SHP77 treated with DMSO at 0.1 percent for 48 hours (cell line): ENCODE measurements at regions not wholly inside any gene's neighbourhood (a gene's known extent, or its start where the extent isn't known, plus 50 kb on each side); places are given as distances from the start of the nearest gene placed in this dataset.
"Not testable (repeated sequence)": the region's sequence is repeated elsewhere in the genome, so short reads cannot be mapped to it uniquely, and the experiment has no call there.

Source experiments
- DNase-seq: peaks from one replicate; lab custom pipeline; 2025; lab: John Stamatoyannopoulos, UW

DNA sequence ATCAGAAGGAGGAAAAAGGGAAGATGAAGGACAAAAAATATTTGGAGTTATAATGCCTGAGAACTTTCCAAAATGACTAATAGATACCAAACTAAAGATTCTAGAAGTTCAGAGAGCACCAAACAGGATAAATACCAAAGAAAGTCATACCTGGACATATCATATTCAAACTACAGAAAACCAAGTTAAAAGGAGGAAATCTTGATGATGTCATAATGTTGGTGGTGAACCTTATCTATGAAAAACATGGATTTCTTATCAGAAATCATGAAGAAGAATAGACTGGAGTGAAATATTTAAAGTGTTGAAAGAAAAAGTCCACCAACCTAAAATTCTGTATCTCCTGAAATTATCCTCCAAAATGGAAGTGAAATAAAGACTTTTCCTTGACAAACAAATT is 389.2 kb downstream of the JRKL start:
- no peak for DNase-seq

GRCh38 chr11:96781082-96781481 is 391.3 kb downstream of the JRKL start:
- no peak for DNase-seq

GRCh38 chr11:96782632-96783031 is 392.8 kb downstream of the JRKL start:
- DNase-seq: no peak

- DNase-seq: no peak
Observed at GRCh38 chr11:96783311-96783710, 393.5 kb downstream of the JRKL start.

DNA sequence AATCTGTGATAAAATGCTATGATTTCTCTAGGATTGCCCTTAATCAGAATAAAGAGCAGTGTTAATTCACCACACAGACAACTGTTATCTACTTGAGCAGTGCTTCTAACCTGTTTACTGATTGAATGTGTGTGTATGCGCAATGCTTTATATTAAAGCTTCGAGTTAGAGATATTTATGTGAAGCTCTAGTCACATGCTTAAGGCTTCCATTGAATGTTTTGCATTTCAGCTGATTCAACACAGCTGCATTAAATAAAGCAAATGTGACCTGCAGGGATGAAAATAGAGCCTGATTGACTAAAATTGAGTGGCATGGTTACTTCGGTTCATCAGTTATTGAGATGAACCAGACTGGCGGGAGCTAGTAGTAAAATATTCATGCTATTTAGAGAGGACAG is 395.3 kb downstream of the JRKL start:
- DNase-seq: no peak

DNA sequence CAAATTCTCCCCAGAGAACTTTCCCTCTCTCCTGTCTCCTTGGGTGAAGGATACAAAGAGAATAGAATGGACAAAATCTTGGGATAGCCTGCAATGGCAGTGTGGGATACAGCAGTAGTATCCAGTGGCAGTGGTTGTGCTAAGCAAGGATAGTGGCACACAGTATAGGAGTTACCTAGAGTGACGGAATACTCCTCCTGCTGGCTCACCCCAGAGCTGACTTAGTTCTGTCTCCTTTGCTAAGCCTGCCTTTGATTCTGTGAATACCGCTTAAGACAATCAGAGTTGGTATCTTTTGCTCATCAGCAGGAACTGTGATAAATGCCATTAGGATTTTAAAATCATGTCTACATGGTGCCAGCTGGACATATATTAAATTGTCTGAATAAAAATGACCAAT is 404.3 kb downstream of the JRKL start:
- DNase-seq: no peak

DNA sequence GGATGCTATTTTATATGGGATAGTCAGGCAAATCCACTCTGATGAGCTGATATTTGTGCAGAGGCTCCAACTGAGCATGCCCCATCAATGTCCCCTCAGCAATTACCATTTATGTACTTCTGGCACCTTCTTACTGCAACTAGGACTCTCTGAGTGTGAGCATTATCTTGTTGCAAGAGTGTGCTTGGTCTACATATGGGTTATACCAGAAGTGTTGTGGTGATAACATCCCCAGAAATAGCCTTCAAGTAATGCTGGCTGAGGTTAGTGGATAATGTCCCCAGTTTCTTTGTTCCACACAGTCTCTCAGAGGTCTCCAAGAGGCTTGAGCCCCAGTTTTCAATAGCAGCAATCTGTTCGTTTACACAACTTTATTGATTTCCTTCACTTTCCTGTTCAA is 408.6 kb downstream of the JRKL start:
- no peak for DNase-seq

DNA sequence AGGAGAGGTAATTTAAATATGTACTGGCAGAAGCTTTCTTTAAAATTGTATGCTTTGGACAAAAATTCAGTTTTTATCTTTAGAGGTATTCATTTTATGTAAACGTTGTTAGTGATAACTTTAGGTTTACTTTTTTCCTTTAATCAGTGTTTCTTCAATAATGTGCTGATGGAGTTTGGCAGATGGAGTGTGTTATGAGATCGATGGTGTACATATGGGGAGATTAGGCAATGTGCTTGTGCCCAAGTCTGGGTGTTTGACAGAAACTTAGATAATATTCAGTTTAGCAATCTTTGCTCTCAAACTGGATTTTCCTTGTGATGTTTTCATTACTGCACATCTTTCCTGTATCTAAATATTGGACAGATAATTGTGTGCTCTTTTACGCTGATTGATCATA is 425.4 kb downstream of the JRKL start:
- no peak for DNase-seq

DNA sequence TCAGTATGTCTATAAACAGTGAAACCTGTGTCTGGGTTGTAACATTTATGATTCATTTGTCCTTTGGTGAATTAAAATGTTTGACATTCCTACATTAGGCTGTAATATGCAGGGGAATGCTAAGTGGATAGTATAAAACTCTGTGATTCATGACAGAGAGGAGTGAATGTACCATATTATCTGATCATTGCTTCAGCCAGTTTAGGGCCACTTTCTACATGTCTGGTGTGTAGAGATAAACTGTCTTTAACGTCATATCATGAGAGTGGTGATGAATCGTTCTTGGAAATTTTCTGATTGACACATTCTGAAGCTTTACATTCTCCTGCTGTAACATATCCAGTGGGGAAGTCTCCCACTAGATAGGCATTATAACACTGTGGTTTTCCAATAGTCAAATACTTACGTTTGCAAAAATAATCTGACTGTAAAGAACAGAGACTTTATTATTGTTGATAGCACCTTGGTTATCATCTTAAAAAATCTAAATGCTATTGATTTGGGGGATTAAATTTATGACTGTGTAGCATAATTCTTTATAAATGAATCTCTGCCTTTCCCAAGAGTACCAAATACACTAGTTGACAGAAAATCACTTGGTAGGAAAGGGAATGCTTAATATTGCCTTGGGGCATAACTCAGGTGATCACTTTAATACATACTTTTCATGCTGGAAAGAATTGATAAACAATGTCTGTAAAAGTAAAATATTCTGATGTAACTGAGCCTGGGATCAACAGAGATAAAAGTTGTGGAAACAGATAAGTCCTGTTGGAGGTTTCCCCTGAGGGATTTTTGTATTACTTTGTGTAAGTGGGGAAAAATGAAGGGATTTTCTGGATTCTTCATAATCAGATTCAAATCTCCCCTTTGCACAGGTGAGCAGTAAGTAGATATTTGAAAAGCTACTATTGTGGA is 427.9 kb downstream of the JRKL start:
- no peak for DNase-seq

- DNase-seq: no peak
Observed at GRCh38 chr11:96827164-96827563, 437.4 kb downstream of the JRKL start.

DNA sequence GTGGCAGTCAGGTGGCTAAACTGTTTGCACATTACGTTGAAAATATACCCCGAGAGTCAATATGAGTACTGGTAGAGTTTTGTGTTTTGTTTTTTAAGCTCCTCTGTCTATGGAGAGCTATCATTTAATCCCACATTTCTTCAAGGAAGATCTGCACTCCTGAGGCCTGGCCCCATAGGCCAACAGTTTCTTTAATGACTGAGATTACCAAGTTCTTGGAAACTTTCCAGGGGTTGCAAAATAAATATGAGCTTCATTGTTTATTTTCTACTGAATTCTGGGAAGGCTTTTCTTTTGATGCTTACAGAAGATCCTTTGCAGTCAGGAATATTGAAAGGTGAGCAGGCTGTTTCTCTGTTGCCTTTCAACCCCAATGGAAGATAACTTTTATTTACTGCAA is 452.0 kb downstream of the JRKL start:
- DNase-seq: no peak

GRCh38 chr11:96842731-96843130 is 452.9 kb downstream of the JRKL start:
- no peak for DNase-seq

GRCh38 chr11:96854425-96854824 is 464.6 kb downstream of the JRKL start:
- no peak for DNase-seq

DNA sequence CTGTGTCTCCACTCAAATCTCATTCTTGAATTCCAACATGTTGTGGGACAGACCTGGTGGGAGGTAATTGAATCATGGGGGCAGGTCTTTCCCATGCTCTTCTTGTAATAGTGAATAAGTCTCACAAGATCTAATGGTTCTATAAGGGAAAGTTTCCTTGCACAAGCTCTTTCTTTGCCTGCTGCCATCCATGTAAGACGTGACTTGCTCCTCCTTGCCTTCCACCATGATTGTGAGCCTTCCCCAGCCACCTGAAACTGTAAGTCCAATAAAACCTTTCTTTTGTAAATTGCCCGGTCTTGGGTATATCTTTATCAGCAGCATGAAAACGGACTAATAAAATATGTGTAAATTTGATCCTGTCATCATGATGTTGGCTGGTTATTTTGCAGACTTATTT is 471.9 kb downstream of the JRKL start:
- DNase-seq: not testable (repeated sequence)

DNA sequence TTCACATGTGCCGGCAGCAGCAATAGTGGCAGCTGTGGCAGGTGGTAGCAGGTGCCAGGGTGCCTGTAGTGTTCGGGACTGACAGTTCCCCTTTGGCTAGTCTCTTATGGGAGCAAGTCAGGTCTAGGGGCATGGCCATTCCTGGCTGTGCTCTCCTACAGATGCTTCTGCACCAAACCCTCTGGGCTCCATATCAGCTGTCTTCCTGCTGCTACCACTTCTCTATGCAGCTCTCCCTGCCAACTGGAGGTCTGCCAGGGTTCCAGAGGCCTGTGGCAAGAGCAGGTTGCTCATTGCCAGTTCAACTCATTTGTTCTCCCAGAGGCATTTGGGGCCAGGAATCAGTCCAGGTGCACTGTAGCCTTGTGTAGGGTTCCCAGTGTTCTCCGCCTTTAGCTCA is 473.7 kb downstream of the JRKL start:
- no peak for DNase-seq

GRCh38 chr11:96865020-96865419 is 475.2 kb downstream of the JRKL start:
- no peak for DNase-seq

DNA sequence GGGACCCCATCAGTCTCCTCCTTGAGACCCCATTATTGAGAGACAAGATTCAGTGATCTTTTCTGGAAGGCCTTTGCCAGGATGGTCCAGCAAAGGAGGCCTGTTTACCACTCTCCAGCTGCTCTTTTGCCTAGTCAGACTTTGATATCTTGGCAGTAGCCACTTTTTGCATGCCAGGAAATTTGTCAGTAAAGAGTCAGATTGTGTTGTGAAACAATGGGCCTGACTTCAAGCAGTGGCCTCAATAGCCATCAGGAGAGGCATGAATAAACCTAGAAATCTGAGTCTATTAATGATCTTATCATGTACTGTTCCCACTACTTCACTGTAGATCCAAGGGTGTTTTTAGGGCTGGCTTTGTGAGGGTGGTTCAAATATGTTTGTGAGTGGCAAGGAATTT is 479.4 kb downstream of the JRKL start:
- DNase-seq: no peak

DNA sequence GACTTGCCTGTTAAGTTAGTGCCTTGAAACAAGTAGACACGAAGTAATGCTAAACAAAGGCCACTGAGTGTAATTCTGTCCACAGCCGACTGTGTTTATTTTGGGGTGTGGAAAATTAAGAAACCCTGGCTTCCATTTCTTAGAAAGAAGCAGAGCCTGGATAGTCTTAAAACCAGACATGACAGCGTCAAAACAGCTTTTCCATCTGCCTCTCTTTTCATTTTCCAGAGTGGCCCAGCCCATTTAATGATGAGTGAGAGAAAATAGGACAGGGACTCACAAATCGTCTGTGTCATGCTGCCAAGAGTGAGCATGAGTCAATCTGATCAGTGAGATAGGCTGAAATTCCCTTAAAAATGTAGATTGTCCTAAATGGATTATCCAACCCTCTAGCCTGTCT is 485.9 kb downstream of the JRKL start:
- no peak for DNase-seq

- DNase-seq: no peak
Observed at GRCh38 chr11:96878299-96879051, 488.7 kb downstream of the JRKL start.

- not testable (repeated sequence) for DNase-seq
Observed at GRCh38 chr11:96882622-96883021, 492.8 kb downstream of the JRKL start.

GRCh38 chr11:96885405-96885804 is 495.6 kb downstream of the JRKL start:
- no peak for DNase-seq

GRCh38 chr11:96885912-96886311 is 496.1 kb downstream of the JRKL start:
- no peak for DNase-seq

DNA sequence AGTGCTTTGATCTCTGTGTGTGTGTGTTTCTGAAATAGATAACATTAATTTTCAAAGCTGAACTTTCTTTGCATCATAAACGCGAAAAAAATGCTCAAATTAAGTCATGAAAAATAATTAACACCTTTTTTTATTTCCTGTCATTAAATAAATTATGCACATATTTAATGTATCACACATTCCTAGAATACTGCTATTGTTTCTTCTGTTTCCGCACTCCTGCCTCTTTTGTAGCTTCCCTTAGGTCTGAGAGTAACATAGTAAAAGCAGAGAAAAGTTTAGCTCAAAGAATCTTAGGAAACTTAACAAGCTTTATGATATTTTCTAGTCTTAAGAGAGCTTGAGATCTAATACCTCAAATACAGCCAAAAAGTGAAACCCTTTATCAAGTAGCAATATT is 504.2 kb downstream of the JRKL start:
- DNase-seq: no peak
